Mesodermal cell (in vitro differentiated cells): ENCODE measurements at regions not wholly inside any gene's neighbourhood (a gene's known extent, or its start where the extent isn't known, plus 50 kb on each side); places are given as distances from the start of the nearest gene placed in this dataset.

Experiments
- H3K27ac ChIP-seq: 2 replicates; pipeline ENCODE4 v1.7.0; 2013; ENCODE audit warnings: mild to moderate bottlenecking, low read depth, low read length, moderate library complexity; ENCODE audit not compliant: severe bottlenecking
- H3K36me3 ChIP-seq: 2 replicates; pipeline ENCODE4 v1.7.1; 2013; ENCODE audit warnings: mild to moderate bottlenecking, low read length, moderate library complexity; ENCODE audit not compliant: control insufficient read depth, insufficient read depth
- H3K4me1 ChIP-seq: one replicate; pipeline ENCODE4 v1.7.1; 2013; ENCODE audit warnings: mild to moderate bottlenecking, low read length; ENCODE audit not compliant: insufficient read depth, control insufficient read depth, poor library complexity, severe bottlenecking
- H3K4me3 ChIP-seq: 2 replicates; pipeline ENCODE4 v1.7.0; 2013; ENCODE audit warnings: low read length, control low read depth, mild to moderate bottlenecking; ENCODE audit not compliant: insufficient read depth, poor library complexity, severe bottlenecking; ENCODE audit errors: extremely low read depth
- H3K9me3 ChIP-seq: 2 replicates; pipeline ENCODE4 v1.7.1; 2013; ENCODE audit warnings: mild to moderate bottlenecking, low read length, moderate library complexity; ENCODE audit not compliant: control insufficient read depth
- WGBS, 2 experiments: methylation state at CpG; one replicate each; pipeline ENCODE4 v1.1.5; 2013; ENCODE audit warnings: missing lambda C conversion rate in 2 of 2; ENCODE audit not compliant: insufficient coverage in 2 of 2; 5-methylcytosine and 5-hydroxymethylcytosine counted together

GRCh38 chr2:125837611-125838010 lies 818.3 kb upstream of the GYPC start:
- H3K27ac ChIP-seq: peak overlapping the region; percentile 51
- no peaks in the 10 kb centered on the region for H3K9me3 ChIP-seq
- no peaks in the 10 kb centered on the region for H3K36me3 ChIP-seq
- H3K4me1 ChIP-seq: no peaks in the 10 kb centered on the region
- H3K4me3 ChIP-seq: no peak overlapping the region
- 69 to 75% methylated on average over 2 to 3 of the region's 5 CpGs for WGBS, 2 experiments

GRCh38 chr2:125839945-125840344 lies 816.0 kb upstream of the GYPC start:
- no peaks in the 10 kb centered on the region for H3K9me3 ChIP-seq
- no peaks in the 10 kb centered on the region for H3K4me1 ChIP-seq
- no peak overlapping the region for H3K4me3 ChIP-seq
- H3K27ac ChIP-seq: no peak overlapping the region
- H3K36me3 ChIP-seq: no peaks in the 10 kb centered on the region

DNA sequence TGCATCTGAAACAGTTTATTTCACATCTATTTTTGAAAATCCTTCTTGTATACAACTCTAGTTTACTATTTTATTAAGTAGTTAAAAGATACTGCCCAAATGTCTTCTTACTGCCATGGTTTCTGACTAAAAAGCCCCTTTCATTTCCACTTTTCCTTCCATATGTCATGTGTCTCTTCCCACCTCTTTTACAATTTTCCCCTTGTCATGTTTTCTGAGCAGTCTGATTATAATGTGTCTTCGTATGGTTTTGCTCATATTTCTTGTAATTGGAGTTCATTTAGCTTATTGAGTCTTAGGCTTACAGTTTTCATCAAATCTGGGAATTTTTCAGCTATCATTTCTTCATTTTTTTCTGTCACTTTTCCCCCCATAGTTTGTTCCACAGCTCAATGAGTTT lies 813.9 kb upstream of the GYPC start:
- no peak overlapping the region for H3K27ac ChIP-seq
- WGBS, 2 experiments: no CpG with 5 or more reads among the region's 1 CpG
- no peaks in the 10 kb centered on the region for H3K36me3 ChIP-seq
- H3K9me3 ChIP-seq: no peaks in the 10 kb centered on the region
- no peaks in the 10 kb centered on the region for H3K4me1 ChIP-seq
- H3K4me3 ChIP-seq: no peak overlapping the region

DNA sequence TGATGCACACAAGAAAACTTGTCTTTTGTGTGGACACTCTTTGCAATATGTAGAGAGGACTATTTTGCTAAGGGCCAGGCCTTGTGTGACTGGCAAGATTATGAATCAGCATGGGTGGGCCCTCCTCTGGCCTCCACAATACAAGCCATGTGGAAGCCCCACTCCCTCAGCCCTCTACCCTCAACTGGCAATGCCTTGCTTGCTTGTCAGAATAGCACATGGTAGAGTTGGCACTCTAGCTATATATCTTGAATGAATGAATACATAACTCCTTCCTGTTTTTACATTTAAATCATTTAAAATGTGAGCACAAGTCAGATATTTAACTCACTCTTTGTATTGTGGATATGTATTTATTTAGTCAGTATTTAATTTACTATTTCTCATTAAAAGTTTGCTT lies 805.4 kb upstream of the GYPC start:
- H3K4me1 ChIP-seq: no peaks in the 10 kb centered on the region
- no peak overlapping the region for H3K4me3 ChIP-seq
- H3K9me3 ChIP-seq: no peaks in the 10 kb centered on the region
- no peak overlapping the region for H3K27ac ChIP-seq
- H3K36me3 ChIP-seq: no peaks in the 10 kb centered on the region

- 83% methylated on average over 1 of the region's 1 CpG; no CpG with 5 or more reads in 1 of the 2 experiments for WGBS, 2 experiments
- H3K27ac ChIP-seq: no peak overlapping the region
- no peaks in the 10 kb centered on the region for H3K36me3 ChIP-seq
- H3K4me3 ChIP-seq: no peak overlapping the region
- no peaks in the 10 kb centered on the region for H3K9me3 ChIP-seq
- no peaks in the 10 kb centered on the region for H3K4me1 ChIP-seq
Observed at GRCh38 chr2:125852364-125852763, 803.6 kb upstream of the GYPC start.

DNA sequence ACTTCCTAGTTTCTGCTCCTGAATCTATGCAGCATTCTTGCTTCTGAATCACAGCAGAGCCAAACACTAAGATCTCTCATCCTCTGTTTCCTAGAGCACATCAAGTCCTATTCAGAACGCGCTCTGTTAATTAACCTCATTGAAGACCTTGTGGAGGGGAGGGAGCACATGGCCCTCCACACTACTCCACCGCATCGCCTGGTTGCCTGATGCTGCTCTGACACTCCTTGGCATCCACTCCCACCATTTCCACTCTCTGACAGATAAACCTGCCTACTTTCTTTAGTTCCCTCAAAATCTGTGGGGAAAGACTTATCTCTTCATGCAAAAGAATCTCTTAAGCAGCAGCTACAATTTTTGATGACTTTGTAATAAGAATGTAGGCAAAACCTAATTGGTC lies 802.3 kb upstream of the GYPC start:
- H3K9me3 ChIP-seq: no peaks in the 10 kb centered on the region
- no peaks in the 10 kb centered on the region for H3K36me3 ChIP-seq
- H3K27ac ChIP-seq: no peak overlapping the region
- H3K4me3 ChIP-seq: no peak overlapping the region
- no peaks in the 10 kb centered on the region for H3K4me1 ChIP-seq
- WGBS, 2 experiments: 92% methylated on average over 2 of the region's 4 CpGs; no CpG with 5 or more reads in 1 of the 2 experiments

- Histone ChIP-seq H3K36me3 (no peaks in the 10 kb centered on the region), H3K4me3 (no peak overlapping the region), H3K4me1 (no peaks in the 10 kb centered on the region), H3K9me3 (no peaks in the 10 kb centered on the region), H3K27ac (no peak overlapping the region)
- 100% methylated on average over 2 of the region's 3 CpGs; no CpG with 5 or more reads in 1 of the 2 experiments for WGBS, 2 experiments
Observed at GRCh38 chr2:125855204-125855603, 800.8 kb upstream of the GYPC start.

GRCh38 chr2:125857971-125858794 lies 797.8 kb upstream of the GYPC start:
- H3K36me3 ChIP-seq: no peaks in the 10 kb centered on the region
- no peak overlapping the region for H3K4me3 ChIP-seq
- 100% methylated on average over 1 of the region's 8 CpGs; no CpG with 5 or more reads in 1 of the 2 experiments for WGBS, 2 experiments
- no peaks in the 10 kb centered on the region for H3K4me1 ChIP-seq
- H3K9me3 ChIP-seq: no peaks in the 10 kb centered on the region
- no peak overlapping the region for H3K27ac ChIP-seq

- Histone ChIP-seq H3K27ac (no peak overlapping the region), H3K4me3 (no peak overlapping the region), H3K9me3 (no peaks in the 10 kb centered on the region), H3K36me3 (no peaks in the 10 kb centered on the region), H3K4me1 (no peaks in the 10 kb centered on the region)
- WGBS, 2 experiments: no CpG with 5 or more reads among the region's 1 CpG
Observed at GRCh38 chr2:125861461-125861860, 794.5 kb upstream of the GYPC start.

DNA sequence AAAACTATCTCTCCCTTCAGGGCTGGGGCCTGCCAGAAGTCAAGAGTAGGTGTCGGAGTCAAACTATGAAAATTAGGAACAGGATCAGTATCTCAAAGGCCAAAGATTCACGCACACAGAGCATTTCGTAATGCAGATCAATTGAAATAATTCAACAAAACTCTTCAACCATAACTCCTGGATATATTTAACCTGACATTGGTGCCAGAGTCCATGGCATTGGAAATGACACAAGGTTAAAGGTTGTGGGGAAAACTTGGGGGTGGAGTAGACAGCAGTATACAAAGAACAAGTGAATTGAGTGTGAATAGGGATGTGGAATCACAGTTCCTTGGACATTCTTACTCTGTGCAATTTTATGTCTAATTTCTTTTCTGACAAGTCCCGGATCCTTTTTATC lies 788.0 kb upstream of the GYPC start:
- WGBS, 2 experiments: 93% methylated on average over 2 of the region's 4 CpGs; no CpG with 5 or more reads in 1 of the 2 experiments
- H3K9me3 ChIP-seq: no peaks in the 10 kb centered on the region
- no peaks in the 10 kb centered on the region for H3K36me3 ChIP-seq
- no peak overlapping the region for H3K27ac ChIP-seq
- no peak overlapping the region for H3K4me3 ChIP-seq
- H3K4me1 ChIP-seq: no peaks in the 10 kb centered on the region

DNA sequence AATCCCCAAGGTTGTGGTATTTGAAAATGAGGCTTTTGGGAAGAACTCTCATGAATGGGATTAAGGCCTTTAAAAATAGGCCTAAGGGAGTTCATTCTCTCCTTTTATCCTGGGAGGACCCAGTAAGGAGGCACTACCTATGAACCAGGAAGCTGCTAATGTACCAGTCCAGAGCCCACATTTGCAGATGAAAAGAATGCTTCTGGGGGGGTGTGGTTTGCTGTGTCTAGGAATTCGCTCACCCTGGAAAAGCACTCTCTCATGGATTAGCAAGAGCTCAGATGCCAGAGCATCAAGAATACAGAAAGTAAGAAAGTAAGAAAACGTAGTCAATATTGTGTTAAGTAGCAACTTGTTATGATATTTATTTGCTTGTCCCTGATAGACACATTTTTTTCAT lies 785.7 kb upstream of the GYPC start:
- no CpG with 5 or more reads among the region's 2 CpGs for WGBS, 2 experiments
- H3K27ac ChIP-seq: no peak overlapping the region
- no peaks in the 10 kb centered on the region for H3K4me1 ChIP-seq
- H3K4me3 ChIP-seq: no peak overlapping the region
- H3K9me3 ChIP-seq: no peaks in the 10 kb centered on the region
- no peaks in the 10 kb centered on the region for H3K36me3 ChIP-seq
